Activated CD4-positive, alpha-beta T cell treated with anti-CD3 and anti-CD28 coated beads for 48 hours (primary cell): ENCODE measurements at regions not wholly inside any gene's neighbourhood (a gene's known extent, or its start where the extent isn't known, plus 50 kb on each side); places are given as distances from the start of the nearest gene placed in this dataset.
A peak's percentile ranks its signal among the peaks of the same experiment; 100 is the strongest.

Source experiments
- DNase-seq: peaks from one replicate; pipeline ENCODE4 v3.0.0-alpha.2; 2020

DNA sequence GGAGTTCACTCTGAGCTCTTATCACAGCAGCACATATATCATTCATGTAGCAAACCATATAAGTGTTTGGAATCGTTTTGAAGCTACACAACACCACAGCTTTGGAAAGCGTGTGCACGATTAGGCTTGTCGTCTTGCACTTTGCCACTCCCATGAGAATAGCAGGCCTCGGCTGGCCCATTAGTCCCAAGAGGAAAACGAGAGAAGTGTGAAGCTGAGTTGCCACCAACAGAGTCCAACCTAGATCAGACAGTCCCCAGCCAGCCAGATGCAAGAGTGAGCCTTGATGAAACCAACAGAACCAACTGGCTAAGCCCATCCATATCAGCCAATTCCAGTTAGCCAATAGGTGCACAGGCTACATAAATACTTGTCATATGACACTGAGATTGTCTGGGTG is 238.4 kb downstream of the C1orf94 start:
- no peak for DNase-seq

DNA sequence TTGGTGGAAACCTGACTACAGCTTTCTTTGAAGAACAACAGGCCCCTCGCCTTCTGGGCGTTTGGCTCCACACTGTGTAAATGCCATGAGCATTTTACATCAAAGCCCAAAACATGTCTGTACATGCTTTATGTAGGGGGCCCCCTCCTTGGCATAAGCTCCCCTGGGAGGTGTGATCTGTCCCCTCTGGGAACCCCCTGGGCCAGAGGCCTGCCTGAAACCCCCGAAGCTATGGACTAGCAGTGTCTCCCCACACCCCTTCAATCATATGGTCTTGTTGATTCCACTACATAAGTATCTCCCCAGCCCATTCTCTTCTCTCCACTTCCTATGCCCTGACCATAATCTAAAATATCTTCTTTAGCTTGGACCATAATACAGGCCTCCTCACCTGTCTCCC is 241.5 kb downstream of the C1orf94 start:
- no peak for DNase-seq

DNA sequence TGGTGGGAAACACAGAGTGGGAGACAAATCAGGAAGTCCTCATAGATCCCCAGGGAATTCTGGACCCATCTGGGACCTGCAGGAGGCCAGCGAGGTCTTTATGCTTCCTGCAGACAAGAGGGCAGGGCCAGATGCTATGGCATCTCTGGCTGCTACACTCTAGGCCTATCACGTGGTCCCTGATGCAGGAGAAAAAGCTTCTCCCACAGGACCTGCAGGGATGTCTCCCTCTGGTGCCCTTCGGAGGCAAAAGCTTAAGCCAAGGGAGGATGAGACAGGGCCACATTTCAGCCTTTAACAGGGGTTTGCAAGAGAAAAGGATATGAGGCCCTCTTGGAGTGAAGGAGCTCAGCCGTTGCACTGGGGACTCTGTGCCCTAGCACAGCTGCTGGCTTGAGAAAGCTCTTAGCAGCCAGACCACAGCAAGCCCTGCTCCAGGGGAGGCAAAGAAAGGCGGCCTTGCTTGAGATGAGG is 243.0 kb downstream of the C1orf94 start:
- DNase-seq = no peak

DNA sequence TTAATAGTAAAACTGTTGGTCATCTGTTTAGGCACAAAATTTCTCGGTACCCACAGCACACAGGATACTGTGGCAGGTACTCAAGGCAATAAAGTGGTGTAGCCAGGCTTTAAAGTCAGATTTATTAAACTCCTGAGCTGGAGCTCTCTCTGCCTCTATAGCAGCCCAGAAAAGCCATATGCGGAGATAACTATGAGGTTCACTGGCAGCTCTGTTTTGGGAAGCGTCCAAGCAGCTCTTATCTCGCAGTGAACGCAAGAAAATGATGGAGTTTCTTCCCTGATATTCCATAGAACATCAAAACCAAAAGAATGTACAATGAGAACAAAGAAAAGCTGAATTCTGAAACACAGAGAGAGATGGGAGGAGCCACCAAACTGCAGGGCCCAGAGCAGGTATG is 248.3 kb downstream of the C1orf94 start:
- DNase-seq = no peak

DNA sequence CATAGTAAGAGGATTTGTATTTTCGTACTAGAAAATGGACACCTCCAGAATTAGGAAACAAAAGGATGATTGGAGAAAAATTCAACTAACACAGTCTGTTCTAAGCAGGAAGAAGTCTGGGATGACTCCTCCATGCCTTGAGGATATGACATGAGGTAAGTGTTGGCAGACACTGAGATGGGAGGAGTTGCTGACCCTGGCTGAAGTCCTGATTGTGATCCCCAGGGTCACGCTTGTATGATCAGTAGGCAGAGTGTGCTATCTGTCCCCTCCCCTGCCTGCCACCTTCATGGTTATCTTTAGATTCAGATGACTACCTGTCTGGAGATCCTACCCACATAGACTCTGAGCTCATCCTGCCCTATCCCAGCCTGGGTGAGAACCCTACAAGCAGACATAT is 249.1 kb downstream of the C1orf94 start:
- no peak for DNase-seq

DNA sequence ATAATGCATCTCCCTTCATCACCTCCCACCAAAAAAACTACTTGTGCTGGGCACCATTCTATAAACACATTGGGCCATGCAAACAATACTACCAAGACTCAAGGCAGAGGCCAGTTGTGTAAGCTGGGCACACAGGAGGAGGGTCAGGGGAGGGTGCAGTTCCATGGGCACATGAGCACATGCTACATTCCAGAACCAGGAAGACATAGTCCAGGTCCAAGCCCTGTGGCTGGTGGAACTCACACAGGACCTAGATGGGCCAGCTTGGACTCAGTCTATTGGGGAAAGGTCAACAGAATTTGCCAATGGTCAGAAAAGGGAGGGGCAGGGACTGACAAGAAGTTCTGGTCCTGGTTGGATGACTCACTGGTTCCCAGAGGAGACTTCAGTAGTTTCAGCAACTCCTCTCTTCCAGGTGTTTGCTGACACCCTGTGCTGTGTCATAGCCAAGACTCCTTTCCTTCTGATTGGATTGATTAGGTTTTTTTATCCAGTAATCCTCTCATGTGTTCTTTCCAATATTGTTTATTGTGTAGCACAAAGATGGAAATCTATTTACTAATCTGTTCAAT is 249.7 kb downstream of the C1orf94 start:
- DNase-seq = no peak

DNA sequence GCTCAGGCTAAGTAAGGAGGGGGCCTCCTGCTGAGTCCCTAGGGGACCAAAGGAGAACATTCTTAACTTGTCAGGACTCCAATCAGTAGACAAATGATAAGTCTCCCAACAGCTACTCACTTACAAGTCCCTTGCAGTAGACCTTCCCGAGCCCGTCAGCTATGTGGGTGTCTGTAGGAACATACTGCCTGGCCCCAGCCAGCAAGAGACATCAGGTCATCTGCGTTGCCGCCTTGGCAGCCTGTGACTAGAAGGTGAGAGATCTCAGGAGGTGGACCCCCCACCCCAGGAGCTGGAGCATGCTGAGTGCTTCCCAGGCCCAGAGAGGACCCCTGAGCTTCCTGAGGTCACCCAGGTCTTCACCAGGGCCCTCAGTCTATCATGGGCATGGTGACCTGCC is 250.5 kb downstream of the C1orf94 start:
- no peak for DNase-seq

DNA sequence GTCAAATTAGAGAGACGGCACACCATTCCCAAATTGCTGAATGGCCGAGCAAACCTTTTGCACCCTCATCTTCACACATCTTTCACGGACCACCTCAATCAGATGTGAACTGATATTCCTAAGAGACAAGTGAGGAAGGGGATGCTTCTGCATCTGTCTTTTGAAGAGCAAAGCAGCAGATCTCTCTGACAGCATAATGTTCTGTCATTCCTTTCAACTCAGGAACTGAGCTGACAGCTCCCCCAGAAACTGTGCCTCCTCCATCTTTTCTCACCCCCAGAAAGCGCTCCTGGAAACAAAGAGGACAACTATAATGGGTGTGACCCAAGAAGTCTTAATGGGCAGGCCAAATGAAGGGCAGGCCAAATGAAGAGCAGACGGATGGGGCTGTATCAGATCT is 256.4 kb downstream of the C1orf94 start:
- DNase-seq = no peak

DNA sequence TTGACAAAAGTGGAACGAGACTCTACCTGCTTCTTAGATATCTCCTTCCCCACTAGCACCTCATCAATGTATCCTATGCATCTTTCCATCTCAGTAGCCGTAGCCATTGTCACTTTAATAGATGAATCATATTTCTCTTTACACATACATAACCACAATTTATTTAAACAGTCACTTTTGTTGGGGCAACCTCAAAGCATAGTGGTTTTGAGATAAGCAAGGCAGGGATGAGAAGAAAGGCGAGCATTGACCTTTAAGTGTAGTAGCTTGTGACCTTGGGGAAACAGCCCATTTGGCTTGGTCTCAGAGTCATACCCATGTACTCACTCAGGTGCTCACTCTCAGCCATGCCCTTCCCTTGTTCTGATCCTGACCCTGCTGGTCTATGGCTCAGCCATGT is 260.1 kb downstream of the C1orf94 start:
- no peak for DNase-seq

DNA sequence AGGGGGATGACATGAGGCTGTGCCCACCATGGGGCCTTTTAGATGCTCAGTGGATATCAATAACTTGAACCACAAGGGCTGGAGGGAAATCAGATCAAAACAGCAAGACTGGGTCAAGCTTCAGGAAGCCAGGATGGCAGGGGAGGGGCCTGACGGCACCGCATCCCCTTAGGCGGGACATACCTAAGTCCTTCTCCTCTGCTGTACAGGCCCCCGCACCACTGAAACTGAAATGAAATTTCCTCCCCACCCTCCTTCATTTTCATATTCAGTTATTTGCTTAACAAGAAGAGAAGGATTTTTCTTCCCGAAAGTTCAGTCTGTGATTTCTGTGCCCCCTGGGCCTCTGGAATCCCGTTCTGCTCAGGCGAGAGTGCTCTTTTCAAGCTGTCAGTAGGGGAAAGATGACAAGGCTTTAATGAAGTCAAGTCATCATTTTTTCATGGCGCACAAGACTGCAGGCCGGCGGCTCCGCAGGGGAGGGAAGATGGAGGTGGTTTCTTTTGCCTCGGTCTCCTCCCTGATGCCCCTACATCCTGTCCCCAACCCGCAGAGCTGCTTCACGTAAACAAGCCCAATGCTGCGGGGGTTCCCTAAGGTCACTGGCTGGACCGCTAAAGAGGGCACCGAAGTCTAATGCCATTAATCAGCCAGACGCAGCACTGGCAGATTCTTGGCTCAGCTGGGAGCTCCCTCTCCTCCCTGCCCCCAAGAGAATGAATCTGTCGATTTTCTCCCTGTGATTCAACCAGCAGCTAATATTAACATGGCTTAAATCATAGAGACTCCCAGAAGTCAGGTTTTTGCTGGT is 264.8 kb downstream of the C1orf94 start:
- no peak for DNase-seq

DNA sequence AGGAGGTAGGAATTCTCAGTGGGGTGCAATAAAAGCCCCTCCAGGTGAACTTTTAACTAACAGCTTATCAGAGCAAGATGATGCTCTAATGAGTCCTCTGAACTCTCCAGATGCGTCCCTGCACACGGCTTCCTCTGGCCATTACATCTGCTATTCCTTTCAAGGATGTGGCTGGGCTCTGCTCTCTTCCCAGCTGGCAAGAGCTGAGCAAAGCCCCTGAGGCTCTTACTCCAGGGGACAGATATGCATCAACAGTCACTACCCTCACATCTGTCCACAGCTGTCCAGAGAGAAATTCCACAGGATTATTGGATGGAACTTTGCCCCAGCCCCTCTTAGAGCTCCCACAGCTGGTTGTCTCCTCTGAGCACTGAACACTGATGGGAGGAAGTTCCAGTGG is 267.8 kb downstream of the C1orf94 start:
- no peak for DNase-seq

DNA sequence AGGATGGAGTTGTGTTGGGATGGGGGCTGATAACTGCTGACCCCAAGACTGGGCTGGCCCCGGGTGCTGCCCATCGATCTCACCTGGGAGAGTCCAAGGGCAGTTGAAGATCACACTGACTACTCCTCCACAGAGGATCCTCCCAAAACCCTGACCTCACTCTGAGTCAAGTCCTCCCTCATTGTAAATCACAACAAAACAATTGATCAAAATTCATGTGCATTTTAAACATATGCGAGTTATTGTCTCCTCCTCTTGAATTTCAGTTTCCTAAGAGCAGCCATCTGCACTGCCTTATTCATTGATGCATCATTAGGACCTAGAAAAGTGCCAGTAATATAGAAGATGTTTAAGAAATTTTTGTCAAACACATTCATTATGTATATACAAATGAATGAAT is 273.6 kb downstream of the C1orf94 start:
- DNase-seq = no peak

DNA sequence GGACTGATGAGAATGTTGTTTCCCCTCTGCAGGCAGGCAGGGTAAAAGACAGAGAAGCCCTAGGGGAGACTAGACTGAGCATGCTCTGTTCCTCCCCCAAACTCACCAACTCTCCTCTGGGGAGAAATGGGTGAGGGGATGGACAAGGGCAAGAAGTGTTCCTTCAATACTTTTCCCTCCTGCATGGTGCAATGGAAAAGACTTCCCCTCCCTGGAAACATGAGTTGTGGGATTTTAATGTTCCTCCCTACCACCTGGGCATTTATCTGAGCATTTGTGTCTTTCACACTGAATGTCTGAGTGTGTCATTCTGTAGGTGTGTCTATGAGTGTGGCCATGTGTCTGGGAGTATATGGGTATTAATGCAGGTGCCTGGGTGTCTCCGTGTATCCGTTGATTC is 275.7 kb downstream of the C1orf94 start:
- DNase-seq = no peak

DNA sequence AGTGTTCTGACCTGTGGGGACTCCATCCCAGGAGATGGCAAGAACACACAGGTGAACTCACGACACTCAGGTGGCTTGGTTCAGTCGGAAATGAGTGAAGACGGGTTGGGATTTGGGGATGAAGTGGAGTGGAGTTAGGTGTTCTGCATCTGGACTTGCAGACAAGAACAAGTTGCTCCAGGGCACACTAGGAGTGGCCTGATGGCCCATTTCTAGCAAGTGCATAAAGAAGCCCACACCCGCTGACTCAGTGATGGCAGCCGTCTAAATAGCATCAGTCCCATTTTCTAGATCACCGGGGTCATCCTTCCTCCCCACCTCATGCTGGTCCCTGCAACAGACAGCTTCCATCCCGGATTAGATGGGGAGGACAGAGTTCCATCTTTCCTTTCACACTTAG is 278.4 kb downstream of the C1orf94 start:
- DNase-seq = no peak

DNA sequence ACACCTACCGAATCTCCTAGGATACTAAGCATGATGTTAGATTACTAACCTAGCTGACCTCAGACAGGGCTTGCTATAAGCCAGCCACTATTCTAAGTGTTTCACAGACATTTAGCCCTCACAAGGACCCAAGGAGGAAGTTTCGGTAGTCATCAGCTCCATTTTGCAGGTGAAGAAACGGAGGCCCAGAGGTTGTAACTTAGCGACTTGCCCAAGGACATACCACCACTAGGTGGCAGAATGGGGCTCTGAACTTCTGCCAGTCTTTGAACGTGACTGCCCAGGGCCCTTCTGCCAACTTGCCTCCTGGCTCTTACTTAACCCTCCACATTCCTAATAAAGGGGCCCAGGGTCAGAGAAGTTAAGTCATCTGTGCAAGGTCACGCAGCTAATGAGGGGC is 283.5 kb downstream of the C1orf94 start:
- DNase-seq = peak; percentile 68

DNA sequence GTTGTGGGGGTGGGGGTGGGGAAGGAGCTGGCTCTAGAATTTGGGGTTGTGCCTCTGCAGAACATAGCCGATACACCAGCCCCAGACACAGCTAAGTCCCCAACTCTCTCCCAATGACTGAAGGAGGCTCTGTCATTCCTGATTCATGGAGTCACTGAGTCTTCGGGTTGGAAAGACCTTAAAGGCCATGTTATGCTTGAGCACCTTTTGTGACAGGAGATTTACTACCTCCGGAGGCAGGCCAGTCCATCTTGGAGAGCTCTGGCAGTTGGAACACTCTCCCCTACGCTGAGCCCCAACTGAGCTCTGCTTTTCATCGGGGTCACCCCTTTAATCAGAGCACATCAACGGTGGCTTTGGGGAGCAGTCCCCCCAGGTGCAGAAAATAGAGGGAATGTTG is 284.4 kb upstream of the GJB5 start:
- no peak for DNase-seq

DNA sequence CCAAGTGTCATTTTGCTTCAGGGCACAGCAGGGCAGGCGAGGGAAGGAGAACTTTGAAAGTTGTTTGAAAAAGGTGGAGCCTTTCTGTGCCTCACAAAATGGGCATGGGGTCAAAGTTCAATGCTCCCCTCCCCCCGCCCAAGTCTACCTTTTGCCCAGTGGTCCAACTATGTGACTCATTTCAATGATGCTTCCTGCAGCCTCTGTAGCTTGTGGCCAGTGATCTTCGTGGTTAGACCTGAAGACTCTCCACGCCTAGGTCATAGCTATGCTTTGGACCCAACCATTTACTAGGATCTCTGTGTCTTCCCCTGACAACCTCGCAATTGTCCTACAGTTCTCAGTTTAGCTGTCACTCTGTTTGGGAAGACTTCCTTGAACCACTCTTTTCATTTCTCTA is 280.3 kb upstream of the GJB5 start:
- no peak for DNase-seq

DNA sequence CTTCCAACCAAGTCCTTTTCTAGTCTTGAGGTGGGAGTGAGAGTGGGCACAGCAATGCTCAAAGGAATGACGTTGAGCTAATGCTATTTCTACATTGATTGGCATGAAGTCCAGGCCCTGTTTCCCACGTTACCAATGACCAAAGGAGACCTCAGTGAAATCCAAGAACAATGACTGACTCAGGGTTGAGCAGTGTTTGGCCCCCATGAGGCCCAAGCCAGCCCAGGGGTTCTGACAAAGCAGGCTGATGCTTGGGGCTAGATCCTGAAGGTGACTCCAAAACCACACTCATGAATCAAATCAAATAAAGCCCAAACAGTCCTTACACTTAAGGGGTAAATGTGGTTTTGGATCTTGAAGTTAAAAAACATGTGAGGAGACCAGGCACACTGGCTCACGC is 278.5 kb upstream of the GJB5 start:
- DNase-seq = no peak

DNA sequence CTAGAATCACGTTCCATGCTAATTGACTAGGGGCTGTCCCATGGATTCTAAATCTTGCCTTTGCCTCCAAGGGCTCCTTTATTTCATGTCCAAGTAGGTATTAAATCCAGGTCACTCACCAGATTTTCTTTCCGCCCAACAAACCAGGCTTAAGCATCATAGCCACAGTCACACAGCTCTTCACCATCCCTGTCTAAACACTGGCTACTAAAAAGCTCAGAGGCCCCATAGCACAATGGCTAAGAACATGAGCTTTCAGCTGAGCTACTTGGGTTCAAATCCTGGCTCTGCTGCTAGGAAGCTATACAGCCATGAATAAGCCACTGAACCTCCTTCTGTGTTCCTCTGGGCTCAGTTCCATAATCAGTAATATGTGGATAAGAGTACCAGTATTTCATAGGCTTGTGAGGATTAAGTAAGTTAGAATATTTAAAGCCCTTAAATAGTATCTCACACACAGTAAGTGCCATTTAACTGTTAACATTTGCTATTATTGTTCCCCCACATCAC is 277.2 kb upstream of the GJB5 start:
- no peak for DNase-seq

DNA sequence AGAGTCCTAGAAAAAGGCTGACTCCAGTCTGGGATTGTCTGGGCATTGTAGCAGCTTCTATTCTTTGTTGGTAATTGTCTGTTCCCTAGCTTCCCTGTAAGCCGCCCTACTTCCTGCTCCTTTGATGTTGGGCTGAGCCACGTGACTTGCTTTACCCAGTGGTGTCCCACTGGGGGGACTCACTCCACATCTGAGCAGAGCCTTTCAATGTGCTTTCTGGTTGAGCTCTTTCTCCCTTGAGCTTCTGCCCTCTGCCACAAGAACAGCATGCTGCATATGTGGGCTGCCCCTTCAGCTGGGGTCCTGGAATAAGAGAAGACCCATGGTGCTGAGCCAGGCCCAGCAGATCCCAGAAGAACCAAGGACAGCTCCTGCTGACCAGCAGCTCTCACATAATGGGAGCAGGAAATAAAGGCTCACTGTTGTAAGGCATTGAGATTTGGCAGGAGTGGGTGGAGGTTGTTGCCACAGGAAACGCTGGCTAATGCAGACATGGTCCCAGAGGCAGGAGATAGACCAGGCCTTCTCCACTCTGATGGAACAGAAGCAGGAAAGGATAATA is 276.3 kb upstream of the GJB5 start:
- DNase-seq = no peak

DNA sequence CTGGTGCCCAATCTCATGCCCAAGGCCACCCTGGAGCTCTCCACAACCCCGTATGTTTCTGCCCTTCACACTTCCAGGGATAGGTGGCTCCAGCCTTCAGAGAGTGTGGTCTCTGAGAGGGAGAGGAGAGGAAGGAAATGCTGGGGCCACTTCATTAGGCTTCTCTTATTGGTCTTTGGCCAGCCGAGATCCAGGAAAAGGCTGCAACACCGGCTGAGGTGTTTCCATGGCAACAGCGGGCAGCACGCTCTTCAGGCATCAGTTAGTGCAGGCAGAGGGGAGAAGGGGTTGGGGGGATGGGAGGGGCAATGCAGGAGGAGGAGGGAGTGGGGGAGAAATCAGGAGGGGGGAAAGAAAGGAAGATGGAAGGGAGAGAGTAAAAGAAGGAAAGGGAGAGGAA is 275.1 kb upstream of the GJB5 start:
- DNase-seq = no peak

DNA sequence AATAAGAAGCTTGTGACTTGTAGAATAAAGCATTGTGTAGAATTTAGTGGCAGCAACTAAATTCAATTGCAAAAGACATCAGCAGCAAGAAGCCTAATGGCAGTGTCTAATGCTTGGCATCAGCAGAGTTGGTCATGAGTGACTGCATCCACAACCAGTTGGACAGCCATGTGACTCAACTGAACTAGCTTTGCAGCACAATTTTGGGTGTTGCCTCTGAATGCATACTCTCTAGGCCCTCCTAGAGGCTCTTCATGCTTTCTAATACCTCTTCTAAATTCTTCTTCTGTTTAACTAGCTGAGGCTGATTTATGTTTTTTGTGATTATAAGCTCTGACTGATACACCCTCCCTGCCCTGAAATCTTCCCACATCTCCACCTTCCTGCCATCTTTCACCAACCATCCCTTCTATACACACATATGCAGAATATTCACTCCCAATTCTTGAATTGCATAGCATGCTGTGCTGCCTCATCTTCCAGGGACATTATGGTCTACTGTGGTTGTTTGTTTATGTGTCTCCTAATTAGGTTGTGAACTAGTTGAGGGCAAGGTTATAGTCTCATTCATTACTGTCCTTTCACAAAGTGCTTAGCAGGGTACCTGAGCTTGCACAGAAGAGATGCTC is 266.7 kb upstream of the GJB5 start:
- no peak for DNase-seq

DNA sequence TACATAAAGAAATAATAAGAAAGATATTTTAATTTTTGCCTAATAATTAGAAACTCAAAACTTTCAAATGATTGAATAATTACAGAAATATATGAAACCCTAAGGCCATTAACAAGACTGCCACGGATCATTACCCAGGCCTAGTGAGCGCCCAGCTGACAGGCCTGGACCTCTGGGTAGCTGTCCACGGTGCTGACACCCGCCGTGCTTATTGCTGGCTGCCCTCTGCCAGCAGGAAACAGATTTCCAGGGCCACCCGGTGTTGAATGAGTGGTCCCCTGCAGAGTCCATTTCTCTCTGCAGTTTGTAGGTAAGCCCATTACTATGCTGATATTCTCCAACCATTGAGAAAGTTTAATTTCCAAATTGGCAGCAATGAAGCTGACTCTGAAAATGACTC is 254.4 kb upstream of the GJB5 start:
- peak; percentile 17 for DNase-seq

DNA sequence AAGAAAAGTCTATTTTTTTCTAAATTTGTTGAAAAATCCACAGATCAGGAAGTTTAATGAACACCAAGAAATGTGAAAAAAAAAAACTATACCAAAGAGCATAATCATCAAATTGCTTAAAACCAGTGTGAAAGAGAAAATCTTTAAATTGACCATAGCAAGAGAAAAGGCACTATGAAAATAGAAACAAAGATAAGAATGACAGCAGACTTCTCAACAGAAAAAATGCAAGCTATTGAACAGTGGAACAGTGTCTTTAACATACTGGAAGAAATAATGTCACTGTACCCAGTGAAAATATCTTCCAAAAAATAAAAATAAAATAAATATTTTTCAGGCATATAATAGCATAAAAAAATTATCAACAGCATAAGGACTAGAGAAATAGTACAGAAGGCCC is 243.0 kb upstream of the GJB5 start:
- DNase-seq = no peak
